Osteocyte (in vitro differentiated cells): ENCODE measurements at regions not wholly inside any gene's neighbourhood (a gene's known extent, or its start where the extent isn't known, plus 50 kb on each side); places are given as distances from the start of the nearest gene placed in this dataset.

Experiments
- DNase-seq: peaks from one replicate; pipeline ENCODE4 v3.0.0; 2021; ENCODE audit warnings: mixed read lengths; ENCODE audit not compliant: unreplicated experiment; ENCODE audit errors: extremely low spot score
- H3K27ac Mint-ChIP-seq: one replicate; pipeline ENCODE4 v1.8.0; 2021; ENCODE audit warnings: mild to moderate bottlenecking, mixed read lengths; ENCODE audit not compliant: unreplicated experiment
- H3K27me3 Mint-ChIP-seq: one replicate; pipeline ENCODE4 v1.8.0; 2021; ENCODE audit warnings: mixed read lengths; ENCODE audit not compliant: unreplicated experiment
- H3K36me3 Mint-ChIP-seq: one replicate; pipeline ENCODE4 v1.8.0; 2021; ENCODE audit warnings: mixed read lengths; ENCODE audit not compliant: unreplicated experiment
- H3K4me1 Mint-ChIP-seq: one replicate; pipeline ENCODE4 v1.8.0; 2021; ENCODE audit warnings: mixed read lengths; ENCODE audit not compliant: unreplicated experiment
- H3K4me3 Mint-ChIP-seq: one replicate; pipeline ENCODE4 v1.8.0; 2021; ENCODE audit warnings: mild to moderate bottlenecking, moderate library complexity, mixed read lengths; ENCODE audit not compliant: unreplicated experiment
- H3K9me3 Mint-ChIP-seq: one replicate; pipeline ENCODE4 v1.8.0; 2021; ENCODE audit warnings: mixed read lengths; ENCODE audit not compliant: unreplicated experiment
- TF ChIP-seq, protein P1 (sequence below): fragments of 200-600 bp; sonication (generic); IDR thresholded peaks from 2 replicates; pipeline ENCODE4 v1.5.0; 2021; ENCODE audit warnings: antibody characterized with exemption, mild to moderate bottlenecking, moderate library complexity

DNA sequence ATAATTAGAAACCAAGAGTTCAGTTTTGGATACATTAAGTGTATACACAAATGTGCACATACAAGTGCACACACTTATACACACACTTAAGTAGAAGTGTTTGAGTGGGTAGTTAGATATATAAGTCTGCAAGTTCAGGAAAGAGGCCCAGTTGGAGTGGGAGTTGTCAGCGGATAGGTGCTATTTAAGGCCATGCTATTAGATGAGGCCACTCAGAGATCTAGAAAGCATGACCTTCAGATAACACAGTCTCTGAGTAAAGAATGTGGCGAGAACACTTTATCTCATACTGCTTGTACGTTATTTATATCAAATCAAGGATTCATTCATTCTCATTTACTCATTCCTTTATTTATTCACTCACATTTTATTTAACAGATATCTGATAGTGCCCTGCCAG is 206.2 kb downstream of the POSTN start:
- Mint-ChIP-seq H3K27ac (no peak overlapping the region), H3K36me3 (no peaks in the 10 kb centered on the region), H3K4me1 (peaks cover 4% of the 10 kb centered on the region), H3K27me3 (no peaks in the 10 kb centered on the region), H3K9me3 (peaks cover 10% of the 10 kb centered on the region), H3K4me3 (no peak overlapping the region)
- no peak for DNase-seq
- TF ChIP-seq, protein P1, sequence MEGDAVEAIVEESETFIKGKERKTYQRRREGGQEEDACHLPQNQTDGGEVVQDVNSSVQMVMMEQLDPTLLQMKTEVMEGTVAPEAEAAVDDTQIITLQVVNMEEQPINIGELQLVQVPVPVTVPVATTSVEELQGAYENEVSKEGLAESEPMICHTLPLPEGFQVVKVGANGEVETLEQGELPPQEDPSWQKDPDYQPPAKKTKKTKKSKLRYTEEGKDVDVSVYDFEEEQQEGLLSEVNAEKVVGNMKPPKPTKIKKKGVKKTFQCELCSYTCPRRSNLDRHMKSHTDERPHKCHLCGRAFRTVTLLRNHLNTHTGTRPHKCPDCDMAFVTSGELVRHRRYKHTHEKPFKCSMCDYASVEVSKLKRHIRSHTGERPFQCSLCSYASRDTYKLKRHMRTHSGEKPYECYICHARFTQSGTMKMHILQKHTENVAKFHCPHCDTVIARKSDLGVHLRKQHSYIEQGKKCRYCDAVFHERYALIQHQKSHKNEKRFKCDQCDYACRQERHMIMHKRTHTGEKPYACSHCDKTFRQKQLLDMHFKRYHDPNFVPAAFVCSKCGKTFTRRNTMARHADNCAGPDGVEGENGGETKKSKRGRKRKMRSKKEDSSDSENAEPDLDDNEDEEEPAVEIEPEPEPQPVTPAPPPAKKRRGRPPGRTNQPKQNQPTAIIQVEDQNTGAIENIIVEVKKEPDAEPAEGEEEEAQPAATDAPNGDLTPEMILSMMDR = no peak

DNA sequence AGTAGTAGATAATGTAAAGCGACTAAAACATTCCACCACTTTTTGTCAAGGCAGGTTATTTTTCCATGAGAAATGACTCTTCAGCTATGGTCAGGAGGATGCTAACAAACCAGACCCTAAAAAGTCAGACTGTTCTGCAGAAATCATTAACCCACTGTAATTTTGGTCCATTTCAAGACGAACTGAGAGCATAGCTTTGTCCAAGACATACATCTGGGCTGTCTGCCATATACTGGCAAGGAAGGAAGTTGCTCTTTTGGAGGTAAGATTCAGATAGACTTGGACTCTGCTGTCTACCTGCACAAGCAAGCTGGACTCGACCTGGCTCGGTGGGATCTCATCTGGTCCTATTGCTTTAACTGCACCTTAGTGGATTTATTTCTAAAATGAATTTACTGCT is 207.8 kb downstream of the POSTN start:
- Mint-ChIP-seq H3K4me1 (peaks cover 14% of the 10 kb centered on the region), H3K27ac (no peak overlapping the region), H3K27me3 (no peaks in the 10 kb centered on the region), H3K9me3 (peaks cover 1% of the 10 kb centered on the region), H3K4me3 (no peak overlapping the region), H3K36me3 (no peaks in the 10 kb centered on the region)
- TF ChIP-seq, protein P1 = no peak
- DNase-seq = no peak

DNA sequence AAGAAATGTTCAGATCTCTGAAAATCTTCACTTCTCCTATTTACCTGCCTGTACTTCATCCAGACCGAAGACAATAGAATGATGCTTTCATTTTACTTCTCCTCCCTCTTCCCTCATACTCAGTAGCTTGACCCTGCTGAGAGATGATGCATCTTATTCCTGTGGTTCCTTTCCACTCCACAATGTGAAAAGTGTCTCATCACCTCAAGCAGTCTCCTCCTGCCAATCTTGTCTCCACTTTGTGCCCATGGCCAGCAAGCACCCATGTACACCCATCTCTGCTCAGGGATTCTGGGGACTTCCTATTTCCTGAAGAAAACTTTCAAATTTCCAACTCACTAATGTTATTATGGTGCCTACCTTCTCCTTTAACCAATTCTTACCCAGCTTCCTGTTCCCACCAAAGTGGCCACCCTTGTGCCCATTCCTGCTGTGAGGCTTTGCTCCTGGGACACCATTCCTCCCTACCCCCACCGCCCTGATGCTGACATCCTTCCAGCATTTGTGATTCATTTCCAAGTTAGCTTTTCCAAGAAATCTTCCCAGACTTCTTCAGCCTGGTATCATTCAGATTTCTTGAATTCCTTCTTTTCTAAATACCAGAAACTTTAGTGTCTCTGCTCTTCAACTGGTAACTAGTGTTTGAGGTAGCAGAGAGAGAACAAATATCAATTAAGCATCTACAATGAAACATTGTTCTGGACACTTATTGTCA is 212.5 kb downstream of the POSTN start:
- Mint-ChIP-seq H3K4me1 (peaks cover 38% of the 10 kb centered on the region), H3K27me3 (no peaks in the 10 kb centered on the region), H3K36me3 (no peaks in the 10 kb centered on the region), H3K9me3 (no peaks in the 10 kb centered on the region), H3K27ac (no peak overlapping the region), H3K4me3 (no peak overlapping the region)
- TF ChIP-seq, protein P1 = no peak
- no peak for DNase-seq

DNA sequence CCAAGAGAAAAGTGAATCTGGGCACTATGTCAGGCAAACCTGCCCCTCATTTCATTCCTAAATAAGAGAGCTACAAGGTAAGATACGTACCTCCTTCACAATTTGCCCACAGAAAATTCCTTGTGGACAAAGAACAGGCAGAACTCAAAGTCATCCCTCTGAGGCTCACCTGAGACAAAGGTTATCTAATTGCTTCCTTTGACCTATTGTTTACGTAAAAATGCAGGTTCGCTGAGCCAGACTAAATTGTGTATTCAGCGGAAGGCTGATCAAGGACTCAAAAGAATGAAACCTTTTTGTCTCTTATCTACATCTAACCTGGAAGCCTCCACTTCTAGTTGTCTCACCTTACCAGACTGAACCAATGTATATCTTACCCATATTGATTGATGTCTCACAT is 213.3 kb downstream of the POSTN start:
- Mint-ChIP-seq H3K9me3 (no peaks in the 10 kb centered on the region), H3K27me3 (no peaks in the 10 kb centered on the region), H3K4me1 (peaks cover 41% of the 10 kb centered on the region), H3K36me3 (no peaks in the 10 kb centered on the region), H3K4me3 (no peak overlapping the region), H3K27ac (no peak overlapping the region)
- TF ChIP-seq, protein P1 = no peak
- no peak for DNase-seq

DNA sequence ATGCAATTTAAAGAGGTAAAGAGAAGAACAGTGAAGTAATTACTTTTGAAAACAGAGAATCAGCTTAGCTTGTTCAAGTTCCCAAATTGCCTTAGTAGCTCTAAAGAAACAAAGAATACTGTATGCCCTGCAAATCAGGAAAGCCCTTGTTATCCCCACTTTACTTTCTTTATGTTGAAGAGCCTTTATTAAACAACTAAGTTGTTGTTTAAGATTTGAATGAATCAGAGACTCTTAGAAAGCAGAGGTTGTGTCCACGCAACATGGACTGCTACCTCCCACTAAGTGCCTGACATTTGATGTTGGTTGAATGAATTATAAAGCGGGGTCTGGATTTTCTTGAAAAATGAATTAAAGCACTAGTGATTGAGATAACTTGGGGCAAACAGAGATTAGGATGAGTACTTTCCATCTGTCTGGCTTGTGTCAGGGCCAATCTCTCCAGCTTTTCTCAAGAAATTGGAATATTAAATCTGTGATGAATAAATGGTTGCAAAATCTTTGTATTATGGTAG is 214.7 kb downstream of the POSTN start:
- Mint-ChIP-seq H3K9me3 (no peaks in the 10 kb centered on the region), H3K4me1 (peaks cover 41% of the 10 kb centered on the region), H3K27ac (no peak overlapping the region), H3K36me3 (no peaks in the 10 kb centered on the region), H3K27me3 (no peaks in the 10 kb centered on the region), H3K4me3 (no peak overlapping the region)
- TF ChIP-seq, protein P1 = no peak
- no peak for DNase-seq
